Naive B cell (primary cell): ENCODE measurements at regions not wholly inside any gene's neighbourhood (a gene's known extent, or its start where the extent isn't known, plus 50 kb on each side); places are given as distances from the start of the nearest gene placed in this dataset.
"Not testable (repeated sequence)": the region's sequence is repeated elsewhere in the genome, so short reads cannot be mapped to it uniquely, and the experiment has no call there.

Experiments
- ATAC-seq, 2 donors: fragments of 150-1000 bp; cut with Tn5 transposase; 2 replicates each; pipeline ENCODE4 v1.10.0; 2021; ENCODE audit warnings: low read depth in 2 of 2, mild to moderate bottlenecking in 2 of 2, moderate library complexity in 2 of 2
- DNase-seq: peaks from one replicate; pipeline ENCODE4 v3.0.0; 2022
- H3K27ac Mint-ChIP-seq, 6 donors: one replicate each; pipeline ENCODE4 v1.8.0; 2020 to 2022; ENCODE audit warnings: mild to moderate bottlenecking in 6 of 6, mixed read lengths in 6 of 6, moderate library complexity in 5 of 6, inconsistent platforms in 2 of 6
- H3K27me3 Mint-ChIP-seq, 3 donors: one replicate each; pipeline ENCODE4 v1.8.0; 2021 to 2022; ENCODE audit warnings: mixed read lengths in 3 of 3, mild to moderate bottlenecking in 1 of 3
- H3K36me3 Mint-ChIP-seq, 2 donors: one replicate each; pipeline ENCODE4 v1.8.0; 2020 to 2022; ENCODE audit warnings: mixed read lengths in 2 of 2, inconsistent platforms in 1 of 2, mild to moderate bottlenecking in 1 of 2
- H3K4me1 Mint-ChIP-seq, 3 donors: one replicate each; pipeline ENCODE4 v1.8.0; 2020 to 2022; ENCODE audit warnings: mixed read lengths in 3 of 3, inconsistent platforms in 1 of 3, mild to moderate bottlenecking in 1 of 3, moderate library complexity in 1 of 3
- H3K4me3 Mint-ChIP-seq, 8 donors: one replicate each; pipeline ENCODE4 v1.8.0; 2020 to 2022; ENCODE audit warnings: mild to moderate bottlenecking in 8 of 8, mixed read lengths in 8 of 8, moderate library complexity in 8 of 8, inconsistent platforms in 2 of 8
- H3K9me3 Mint-ChIP-seq, 7 donors: one replicate each; pipeline ENCODE4 v1.8.0; 2020 to 2022; ENCODE audit warnings: mixed read lengths in 7 of 7, mild to moderate bottlenecking in 5 of 7, inconsistent platforms in 2 of 7, moderate library complexity in 1 of 7

DNA sequence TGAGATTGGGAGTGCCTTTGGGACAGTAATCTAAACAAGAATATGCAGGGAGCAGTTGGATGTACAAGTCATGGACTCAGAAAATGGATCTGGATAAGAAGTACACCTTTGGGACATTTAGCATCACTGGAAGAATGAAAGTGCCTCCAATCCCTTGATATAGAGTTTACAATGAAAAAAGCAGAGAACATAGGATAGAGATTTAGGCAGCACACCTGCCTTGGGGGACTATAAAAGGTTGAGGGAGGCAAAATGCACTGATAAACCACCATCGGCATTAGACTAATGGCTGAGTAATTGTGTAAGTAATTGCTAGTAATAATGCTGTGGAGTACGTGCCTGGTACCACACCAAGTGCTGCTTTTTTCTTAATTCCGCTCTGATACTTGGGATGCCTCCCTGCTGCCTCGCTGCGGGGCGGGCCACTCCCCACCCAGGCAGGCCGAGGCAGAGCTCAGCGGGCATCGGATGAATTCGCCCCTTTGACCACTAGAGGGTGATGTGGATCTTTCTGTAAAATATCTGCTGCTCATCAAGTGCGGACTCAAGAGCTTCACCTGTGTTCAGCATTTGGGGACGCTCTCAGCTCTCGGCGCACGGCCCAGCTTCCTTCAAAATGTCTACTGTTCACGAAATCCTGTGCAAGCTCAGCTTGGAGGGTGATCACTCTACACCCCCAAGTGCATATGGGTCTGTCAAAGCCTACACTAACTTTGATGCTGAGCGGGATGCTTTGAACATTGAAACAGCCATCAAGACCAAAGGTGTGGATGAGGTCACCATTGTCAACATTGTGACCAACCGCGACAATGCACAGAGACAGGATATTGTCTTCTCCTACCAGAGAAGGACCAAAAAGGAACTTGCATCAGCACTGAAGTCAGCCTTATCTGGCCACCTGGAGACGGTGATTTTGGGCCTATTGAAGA lies 99.9 kb downstream of the ANKRD18B start:
- DNase-seq = peak; percentile 63
- no peak overlapping the region for H3K27ac Mint-ChIP-seq
- peaks cover 23 to 41% (median 35%) of the 10 kb centered on the region in 3 donors for H3K27me3 Mint-ChIP-seq
- H3K4me3 Mint-ChIP-seq = peak overlapping the region in 1 of 8 donors; percentile 22
- peaks cover 4 to 6% (median 5%) of the 10 kb centered on the region in 3 donors for H3K4me1 Mint-ChIP-seq
- ATAC-seq = peak; percentile 87 to 89
- H3K9me3 Mint-ChIP-seq = no peaks in the 10 kb centered on the region
- H3K36me3 Mint-ChIP-seq = no peaks in the 10 kb centered on the region

- H3K4me3 Mint-ChIP-seq, DNase-seq, H3K36me3 Mint-ChIP-seq, ATAC-seq, H3K9me3 Mint-ChIP-seq, H3K27ac Mint-ChIP-seq, H3K4me1 Mint-ChIP-seq: not testable (repeated sequence)
- peaks cover 17 to 36% (median 27%) of the 10 kb centered on the region in 3 donors for H3K27me3 Mint-ChIP-seq
Observed at GRCh38 chr9:33628318-33628717, 104.3 kb downstream of the ANKRD18B start.

GRCh38 chr9:33628865-33629410 lies 104.9 kb downstream of the ANKRD18B start:
- Mint-ChIP-seq H3K4me3 (no peak overlapping the region), H3K36me3 (no peaks in the 10 kb centered on the region), H3K27ac (no peak overlapping the region), H3K9me3 (no peaks in the 10 kb centered on the region), H3K27me3 (peaks cover 18 to 35% (median 27%) of the 10 kb centered on the region in 3 donors), H3K4me1 (peaks cover 1 to 3% (median 3%) of the 10 kb centered on the region in 3 donors)
- DNase-seq = no peak
- no peak for ATAC-seq

DNA sequence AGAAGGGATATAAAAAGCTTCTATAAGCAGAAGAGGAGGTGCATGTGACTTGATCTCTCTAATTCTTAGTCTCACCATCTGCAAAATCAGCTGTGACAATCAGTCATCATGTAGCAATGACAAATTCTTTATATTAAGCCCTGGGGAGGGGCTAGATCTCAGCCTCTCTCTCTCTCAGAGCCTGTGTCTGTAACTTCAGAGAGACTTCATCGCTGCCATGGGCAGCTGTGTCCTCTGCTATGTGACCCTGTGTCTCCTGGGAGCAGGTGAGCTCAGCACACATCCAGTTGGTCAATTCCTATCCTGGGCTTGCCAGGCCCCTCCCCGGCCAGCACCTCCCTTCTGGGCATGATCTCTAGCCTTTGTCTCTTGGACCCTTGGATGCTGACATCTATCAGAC lies 109.6 kb downstream of the ANKRD18B start:
- Mint-ChIP-seq H3K4me1 (peaks cover 0 to 3% (median 0%) of the 10 kb centered on the region in 3 donors), H3K36me3 (no peaks in the 10 kb centered on the region), H3K4me3 (no peak overlapping the region), H3K9me3 (no peaks in the 10 kb centered on the region), H3K27me3 (peaks cover 39 to 52% (median 44%) of the 10 kb centered on the region in 3 donors), H3K27ac (no peak overlapping the region)
- DNase-seq (no peak), ATAC-seq (no peak)

GRCh38 chr9:33637881-33638280 lies 113.8 kb downstream of the ANKRD18B start:
- ATAC-seq (no peak), DNase-seq (no peak)
- Mint-ChIP-seq H3K4me1 (peaks cover 0 to 3% (median 0%) of the 10 kb centered on the region in 3 donors), H3K27me3 (peaks cover 58 to 79% (median 70%) of the 10 kb centered on the region in 3 donors), H3K9me3 (peaks cover 0 to 2% (median 0%) of the 10 kb centered on the region in 7 donors), H3K36me3 (no peaks in the 10 kb centered on the region), H3K4me3 (no peak overlapping the region), H3K27ac (no peak overlapping the region)

DNA sequence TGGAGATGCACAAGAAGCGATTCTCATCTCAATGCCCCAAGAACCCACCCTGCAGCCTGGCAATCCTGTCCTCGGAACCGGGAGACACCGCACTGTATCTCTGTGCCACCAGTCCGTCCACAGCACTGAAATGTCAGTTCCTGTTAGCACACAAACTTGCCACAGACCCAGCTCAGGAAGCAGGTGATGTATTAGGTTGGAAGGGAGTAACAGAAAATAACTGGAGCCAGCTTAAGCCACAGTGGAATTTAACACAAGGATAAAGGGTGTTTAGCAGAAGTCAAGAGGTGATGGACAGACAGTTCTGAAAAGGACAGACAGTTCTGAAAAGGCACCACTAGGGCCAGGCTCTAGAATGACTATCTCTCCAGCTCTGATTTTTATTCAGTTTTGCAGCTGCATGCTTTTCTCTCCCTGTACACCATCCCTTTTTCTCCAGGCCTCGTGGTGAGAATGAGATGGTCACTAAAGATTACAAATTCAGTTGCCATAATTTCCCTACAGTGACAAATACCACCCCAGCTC lies 114.4 kb downstream of the ANKRD18B start:
- Mint-ChIP-seq H3K27me3 (peaks cover 59 to 84% (median 73%) of the 10 kb centered on the region in 3 donors), H3K36me3 (no peaks in the 10 kb centered on the region), H3K9me3 (peaks cover 0 to 7% (median 0%) of the 10 kb centered on the region in 7 donors), H3K4me1 (peaks cover 0 to 3% (median 0%) of the 10 kb centered on the region in 3 donors), H3K27ac (peak overlapping the region in 1 of 6 donors; percentile 4), H3K4me3 (no peak overlapping the region)
- ATAC-seq (no peak), DNase-seq (no peak)

DNA sequence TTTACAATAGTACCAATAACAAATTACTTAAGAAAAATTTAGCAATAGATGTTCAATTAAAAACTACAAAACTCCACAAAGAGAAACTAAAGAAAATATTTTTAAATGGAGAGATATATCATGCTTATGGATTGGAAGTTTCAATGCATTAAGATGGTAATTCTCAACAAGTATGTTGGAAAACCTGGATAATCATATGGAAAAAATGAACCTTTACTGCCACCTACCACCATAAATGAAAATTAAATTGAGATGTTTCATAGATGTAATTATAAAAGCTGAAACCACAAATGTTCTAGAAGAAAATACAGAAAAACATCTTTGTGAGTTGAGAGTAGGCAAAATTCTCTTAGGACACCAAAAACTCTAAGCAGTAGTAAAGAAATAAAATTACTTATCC lies 121.7 kb downstream of the ANKRD18B start:
- H3K27ac Mint-ChIP-seq = no peak overlapping the region
- no peak for ATAC-seq
- H3K9me3 Mint-ChIP-seq = peaks cover 0 to 11% (median 2%) of the 10 kb centered on the region in 7 donors
- H3K4me1 Mint-ChIP-seq = no peaks in the 10 kb centered on the region
- DNase-seq = no peak
- H3K4me3 Mint-ChIP-seq = no peak overlapping the region
- H3K27me3 Mint-ChIP-seq = peaks cover 42 to 54% (median 42%) of the 10 kb centered on the region in 3 donors
- no peaks in the 10 kb centered on the region for H3K36me3 Mint-ChIP-seq

- no peaks in the 10 kb centered on the region for H3K36me3 Mint-ChIP-seq
- H3K4me1 Mint-ChIP-seq = no peaks in the 10 kb centered on the region
- no peak overlapping the region for H3K4me3 Mint-ChIP-seq
- H3K27me3 Mint-ChIP-seq = peaks cover 26 to 48% (median 40%) of the 10 kb centered on the region in 3 donors
- H3K27ac Mint-ChIP-seq = no peak overlapping the region
- ATAC-seq (no peak), DNase-seq (no peak)
- peaks cover 0 to 1% (median 0%) of the 10 kb centered on the region in 7 donors for H3K9me3 Mint-ChIP-seq
Observed at GRCh38 chr9:33649463-33649862, 125.4 kb downstream of the ANKRD18B start.

DNA sequence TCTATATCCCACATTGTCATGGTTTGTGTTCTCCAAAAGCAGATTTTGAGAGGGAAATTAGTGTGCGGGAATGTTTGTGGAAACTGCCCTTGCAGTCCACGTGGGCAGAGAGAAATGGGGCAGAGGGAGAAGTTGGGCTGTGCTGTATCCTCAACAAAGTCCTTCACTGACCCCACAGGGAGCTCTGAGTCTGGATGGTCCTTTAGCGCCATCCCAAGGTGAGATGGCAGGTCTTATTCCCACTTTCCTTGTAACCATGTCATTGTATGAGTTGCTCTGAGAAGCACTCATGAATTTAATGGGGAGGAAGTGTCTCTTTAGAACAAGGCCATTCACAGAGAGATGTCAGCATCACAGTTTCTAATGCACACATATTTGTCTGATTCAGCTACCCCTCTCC lies 127.1 kb downstream of the ANKRD18B start:
- no peak overlapping the region for H3K4me3 Mint-ChIP-seq

GRCh38 chr9:33659921-33660320 lies 135.4 kb upstream of the PRSS3 start:
- H3K36me3 Mint-ChIP-seq = no peaks in the 10 kb centered on the region
- H3K27ac Mint-ChIP-seq = no peak overlapping the region
- ATAC-seq (no peak), DNase-seq (no peak)
- H3K4me1 Mint-ChIP-seq = no peaks in the 10 kb centered on the region
- H3K4me3 Mint-ChIP-seq = no peak overlapping the region
- H3K27me3 Mint-ChIP-seq = peaks cover 12 to 24% (median 22%) of the 10 kb centered on the region in 3 donors
- no peaks in the 10 kb centered on the region for H3K9me3 Mint-ChIP-seq

More for the DNA sequence above, 127.1 kb downstream of the ANKRD18B start:
- no peaks in the 10 kb centered on the region for H3K9me3 Mint-ChIP-seq
- H3K4me1 Mint-ChIP-seq = no peaks in the 10 kb centered on the region
- no peak for ATAC-seq
- H3K36me3 Mint-ChIP-seq = no peaks in the 10 kb centered on the region
- DNase-seq = no peak
- H3K27ac Mint-ChIP-seq = no peak overlapping the region
- peaks cover 26 to 44% (median 39%) of the 10 kb centered on the region in 3 donors for H3K27me3 Mint-ChIP-seq

DNA sequence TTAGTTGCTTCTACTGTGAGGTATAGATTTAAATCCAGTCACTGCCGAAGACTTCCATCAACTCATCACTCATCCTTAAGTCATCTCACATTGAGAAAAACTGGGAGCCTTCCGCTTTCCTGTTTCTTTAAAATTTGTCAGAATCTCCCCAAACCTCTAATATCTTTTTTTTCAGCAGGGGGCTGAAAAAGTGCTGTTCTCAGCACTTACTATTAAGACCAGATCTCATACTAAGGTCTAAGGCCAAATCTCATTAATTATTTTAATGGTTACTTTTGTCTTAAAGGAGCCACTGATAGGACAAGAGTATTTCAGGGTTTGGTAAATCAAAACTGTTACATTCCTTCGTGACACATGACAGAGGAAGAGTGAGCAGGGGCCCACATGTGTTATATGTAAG lies 134.6 kb upstream of the PRSS3 start:
- no peak overlapping the region for H3K4me3 Mint-ChIP-seq
- H3K27me3 Mint-ChIP-seq = peaks cover 12 to 23% (median 20%) of the 10 kb centered on the region in 3 donors
- ATAC-seq = no peak
- H3K36me3 Mint-ChIP-seq = no peaks in the 10 kb centered on the region
- no peaks in the 10 kb centered on the region for H3K9me3 Mint-ChIP-seq
- DNase-seq = no peak
- H3K4me1 Mint-ChIP-seq = no peaks in the 10 kb centered on the region
- H3K27ac Mint-ChIP-seq = peak overlapping the region in 1 of 6 donors; percentile 22

GRCh38 chr9:33661176-33661575 lies 134.2 kb upstream of the PRSS3 start:
- DNase-seq (no peak), ATAC-seq (no peak)
- Mint-ChIP-seq H3K4me3 (no peak overlapping the region), H3K27ac (no peak overlapping the region), H3K4me1 (no peaks in the 10 kb centered on the region), H3K27me3 (peaks cover 12 to 23% (median 20%) of the 10 kb centered on the region in 3 donors), H3K36me3 (no peaks in the 10 kb centered on the region), H3K9me3 (no peaks in the 10 kb centered on the region)

GRCh38 chr9:33662871-33663270 lies 132.5 kb upstream of the PRSS3 start:
- Mint-ChIP-seq H3K9me3 (no peaks in the 10 kb centered on the region), H3K27ac (no peak overlapping the region), H3K27me3 (peaks cover 19 to 23% (median 20%) of the 10 kb centered on the region in 3 donors), H3K36me3 (no peaks in the 10 kb centered on the region), H3K4me3 (no peak overlapping the region), H3K4me1 (no peaks in the 10 kb centered on the region)
- no peak for DNase-seq
- no peak for ATAC-seq
